ENCODE measurements at regions not wholly inside any gene's neighbourhood (a gene's known extent, or its start where the extent isn't known, plus 50 kb on each side); places are given as distances from the start of the nearest gene placed in this dataset.
"Not testable (repeated sequence)": the region's sequence is repeated elsewhere in the genome, so short reads cannot be mapped to it uniquely, and the experiment has no call there.

DNA sequence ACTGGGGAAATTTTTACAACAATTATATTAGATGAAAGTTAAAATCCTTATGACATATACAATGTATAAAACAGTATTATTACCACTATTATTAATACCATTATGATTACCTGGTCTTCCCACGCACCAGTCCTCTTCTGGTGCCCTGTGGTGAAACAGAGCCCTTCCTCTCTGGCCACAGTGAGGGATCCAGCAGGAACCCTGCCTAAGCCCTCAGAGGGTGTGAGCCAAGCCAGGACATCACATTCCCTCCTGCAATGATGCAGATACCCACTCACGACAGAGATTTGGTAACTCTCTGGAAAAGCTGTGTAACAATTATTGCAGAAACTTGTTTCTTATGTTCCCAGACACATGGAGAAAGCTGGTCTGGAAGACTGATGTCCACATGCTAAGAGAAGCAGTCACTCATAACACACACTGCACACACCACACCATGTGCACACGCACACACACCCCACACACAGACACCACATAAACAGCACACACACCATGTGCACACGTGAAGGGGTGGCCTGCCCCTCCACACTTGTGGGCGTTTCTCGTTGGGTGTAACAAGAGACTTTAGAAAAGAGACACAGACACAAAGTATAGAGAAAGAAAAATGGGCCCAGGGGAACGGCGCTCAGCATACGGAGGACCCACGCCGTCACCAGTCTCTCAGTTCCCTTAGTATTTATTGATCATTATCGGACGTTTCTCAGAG, 1373.8 kb upstream of the DEFB115 start:
- not testable (repeated sequence) for DNase-seq

DNA sequence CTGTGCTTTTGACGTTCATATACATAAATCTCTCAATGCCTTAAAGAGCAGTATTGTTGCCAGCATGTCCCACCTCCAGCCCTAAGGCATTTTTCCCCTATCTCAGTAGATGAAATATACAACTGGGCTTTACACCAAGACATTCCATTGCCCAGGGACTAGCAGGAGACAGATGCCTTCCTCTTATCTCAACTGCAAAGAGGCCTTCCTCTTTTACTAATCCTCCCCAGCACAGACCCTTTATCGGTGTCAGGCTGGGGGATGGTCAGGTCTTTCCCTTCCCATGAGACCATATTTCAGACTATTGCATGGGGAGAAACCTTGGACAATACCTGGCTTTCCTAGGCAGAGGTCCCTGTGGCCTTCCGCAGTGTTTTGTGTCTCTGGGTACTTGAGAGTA, 1373.1 kb upstream of the DEFB115 start:
- DNase-seq: not testable (repeated sequence)

DNA sequence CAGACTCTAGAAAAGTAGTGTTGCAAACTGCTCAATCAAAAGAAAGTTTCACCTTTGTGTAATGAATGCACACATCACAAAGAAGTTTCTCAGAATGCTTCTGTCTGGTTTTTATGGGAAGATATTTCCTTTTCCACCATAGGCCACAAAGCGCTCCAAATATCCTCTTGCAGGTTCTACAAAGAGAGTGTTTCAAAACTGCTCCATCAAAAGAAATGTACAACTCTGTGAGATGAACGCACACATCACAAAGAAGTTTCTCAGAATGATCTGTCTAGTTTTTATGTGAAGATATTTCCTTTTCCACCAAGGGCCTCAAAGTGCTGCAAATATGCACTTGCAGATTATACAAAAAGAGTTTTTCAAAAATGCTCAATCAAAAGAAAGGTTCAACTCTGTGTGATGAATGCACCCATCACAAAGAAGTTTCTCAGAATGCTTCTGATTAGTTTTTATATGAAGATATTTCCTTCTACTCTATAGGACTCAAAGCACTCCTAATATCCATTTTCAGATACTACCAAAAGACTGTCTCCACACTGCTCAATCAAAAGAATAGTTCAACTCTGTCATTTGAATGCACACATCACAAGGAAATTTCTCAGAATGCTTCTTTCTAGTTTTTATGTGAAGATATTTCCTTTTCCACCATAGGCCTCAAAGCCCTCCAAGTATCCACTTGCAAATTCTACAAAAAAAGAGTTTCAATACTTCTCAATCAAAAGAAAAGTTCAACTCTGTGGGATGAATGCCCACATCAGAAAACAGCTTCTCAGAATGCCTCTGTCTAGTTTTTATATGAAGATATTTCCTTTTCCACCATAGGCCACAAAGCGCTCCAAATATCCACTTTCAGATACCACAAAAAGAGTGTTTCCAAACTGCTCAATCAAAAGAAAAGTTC, 1371.9 kb upstream of the DEFB115 start:
- not testable (repeated sequence) for DNase-seq

DNA sequence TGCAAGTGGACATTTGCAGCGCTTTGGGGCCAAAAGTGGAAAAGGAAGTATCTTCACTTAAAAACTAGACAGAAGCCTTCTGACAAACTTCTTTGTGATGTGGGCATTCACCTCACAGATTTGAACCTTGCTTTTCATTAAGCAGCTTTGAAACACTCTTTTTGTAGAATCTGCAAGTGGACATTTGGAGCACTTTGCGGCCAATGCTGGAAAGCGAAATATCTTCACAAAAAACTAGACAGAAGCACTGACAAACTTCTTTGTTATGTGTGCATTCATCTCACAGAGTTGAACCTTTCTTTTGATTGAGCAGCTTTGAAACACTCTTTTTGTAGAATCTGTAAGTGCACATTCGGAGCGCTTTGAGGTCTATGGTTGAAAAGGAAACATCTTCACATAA, 1365.9 kb upstream of the DEFB115 start:
- DNase-seq: not testable (repeated sequence)
